NK-92 (cell line): ENCODE measurements at regions not wholly inside any gene's neighbourhood (a gene's known extent, or its start where the extent isn't known, plus 50 kb on each side); places are given as distances from the start of the nearest gene placed in this dataset.
"Not testable (repeated sequence)": the region's sequence is repeated elsewhere in the genome, so short reads cannot be mapped to it uniquely, and the experiment has no call there.

ENCODE experiments used
- DNase-seq: peaks from one replicate; lab custom pipeline; 2025; ENCODE audit not compliant: unreplicated experiment; lab: John Stamatoyannopoulos, UW

GRCh38 chr3:118167571-118167970, 867.1 kb downstream of the IGSF11 start:
- DNase-seq: no peak

GRCh38 chr3:118168175-118168574, 866.5 kb downstream of the IGSF11 start:
- no peak for DNase-seq

GRCh38 chr3:118171236-118171852, 863.3 kb downstream of the IGSF11 start:
- DNase-seq: no peak

- DNase-seq: no peak
Observed at GRCh38 chr3:118180853-118181252, 853.8 kb downstream of the IGSF11 start.

GRCh38 chr3:118181274-118181673, 853.4 kb downstream of the IGSF11 start:
- no peak for DNase-seq

- DNase-seq: no peak
Observed at GRCh38 chr3:118186051-118186450, 848.6 kb downstream of the IGSF11 start.

- DNase-seq: no peak
Observed at GRCh38 chr3:118187221-118187620, 847.4 kb downstream of the IGSF11 start.

- DNase-seq: no peak
Observed at GRCh38 chr3:118196183-118196582, 838.5 kb downstream of the IGSF11 start.

- DNase-seq: no peak
Observed at GRCh38 chr3:118199044-118199443, 835.6 kb downstream of the IGSF11 start.

- no peak for DNase-seq
Observed at GRCh38 chr3:118204052-118204656, 830.5 kb downstream of the IGSF11 start.

- no peak for DNase-seq
Observed at GRCh38 chr3:118207271-118207670, 827.4 kb downstream of the IGSF11 start.

GRCh38 chr3:118208642-118209041, 826.0 kb downstream of the IGSF11 start:
- no peak for DNase-seq

GRCh38 chr3:118213892-118214291, 820.8 kb downstream of the IGSF11 start:
- DNase-seq: no peak

- DNase-seq: no peak
Observed at GRCh38 chr3:118226206-118226605, 808.4 kb downstream of the IGSF11 start.

GRCh38 chr3:118227191-118227590, 807.5 kb downstream of the IGSF11 start:
- no peak for DNase-seq

GRCh38 chr3:118228151-118228550, 806.5 kb downstream of the IGSF11 start:
- no peak for DNase-seq

- no peak for DNase-seq
Observed at GRCh38 chr3:118229196-118229595, 805.5 kb downstream of the IGSF11 start.

- DNase-seq: no peak
Observed at GRCh38 chr3:118231578-118231977, 803.1 kb downstream of the IGSF11 start.

- no peak for DNase-seq
Observed at GRCh38 chr3:118239253-118239652, 795.4 kb downstream of the IGSF11 start.

GRCh38 chr3:118244761-118245160, 789.9 kb downstream of the IGSF11 start:
- DNase-seq: no peak

GRCh38 chr3:118245312-118245711, 789.3 kb downstream of the IGSF11 start:
- no peak for DNase-seq

GRCh38 chr3:118258850-118259249, 775.8 kb downstream of the IGSF11 start:
- DNase-seq: not testable (repeated sequence)

GRCh38 chr3:118262800-118263402, 771.7 kb downstream of the IGSF11 start:
- DNase-seq: no peak
